ENCODE measurements at regions not wholly inside any gene's neighbourhood (a gene's known extent, or its start where the extent isn't known, plus 50 kb on each side); places are given as distances from the start of the nearest gene placed in this dataset.

GRCh38 chr21:30104241-30104640, 62.4 kb downstream of the CLDN17 start:
- TF ChIP-seq, protein P1, sequence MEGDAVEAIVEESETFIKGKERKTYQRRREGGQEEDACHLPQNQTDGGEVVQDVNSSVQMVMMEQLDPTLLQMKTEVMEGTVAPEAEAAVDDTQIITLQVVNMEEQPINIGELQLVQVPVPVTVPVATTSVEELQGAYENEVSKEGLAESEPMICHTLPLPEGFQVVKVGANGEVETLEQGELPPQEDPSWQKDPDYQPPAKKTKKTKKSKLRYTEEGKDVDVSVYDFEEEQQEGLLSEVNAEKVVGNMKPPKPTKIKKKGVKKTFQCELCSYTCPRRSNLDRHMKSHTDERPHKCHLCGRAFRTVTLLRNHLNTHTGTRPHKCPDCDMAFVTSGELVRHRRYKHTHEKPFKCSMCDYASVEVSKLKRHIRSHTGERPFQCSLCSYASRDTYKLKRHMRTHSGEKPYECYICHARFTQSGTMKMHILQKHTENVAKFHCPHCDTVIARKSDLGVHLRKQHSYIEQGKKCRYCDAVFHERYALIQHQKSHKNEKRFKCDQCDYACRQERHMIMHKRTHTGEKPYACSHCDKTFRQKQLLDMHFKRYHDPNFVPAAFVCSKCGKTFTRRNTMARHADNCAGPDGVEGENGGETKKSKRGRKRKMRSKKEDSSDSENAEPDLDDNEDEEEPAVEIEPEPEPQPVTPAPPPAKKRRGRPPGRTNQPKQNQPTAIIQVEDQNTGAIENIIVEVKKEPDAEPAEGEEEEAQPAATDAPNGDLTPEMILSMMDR (IDR thresholded peaks at IDR 0.05; ENCODE audit: insufficient read depth, low read length, missing control alignments), result no peak
- ChIA-PET CTCF (no interaction called here), POLR2A (no interaction called here)
- DNase-seq (ENCODE audit: low read depth, low spot score), result no peak
- H3K4me3 ChIP-seq (ENCODE audit: low read depth, low read length), result no peak overlapping the region

DNA sequence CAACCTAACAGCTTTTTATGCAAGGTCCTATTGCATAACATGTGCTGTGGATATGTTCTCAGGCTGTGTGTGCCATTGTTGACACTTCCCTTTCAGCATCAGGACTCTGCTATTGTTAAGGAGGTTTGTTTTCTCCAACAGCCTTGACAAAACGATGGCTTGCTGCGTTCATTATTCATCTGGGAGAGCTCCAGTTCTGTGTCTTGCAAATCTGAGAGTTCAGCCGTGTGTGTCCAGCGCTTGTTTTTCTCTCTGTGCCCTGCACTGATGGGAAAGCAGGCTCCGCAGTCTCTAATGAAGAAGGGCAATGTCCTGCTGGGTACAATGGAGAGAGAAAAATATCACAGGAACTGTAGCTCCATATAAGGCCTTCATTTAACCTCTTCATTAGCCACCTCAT, 63.7 kb downstream of the CLDN17 start:
- CTCF ChIA-PET, result no interaction called here
- TF ChIP-seq, protein P1 (IDR thresholded peaks at IDR 0.05; ENCODE audit: insufficient read depth, low read length, missing control alignments), result no peak
- no peak for DNase-seq (ENCODE audit: low read depth, low spot score)
- POLR2A ChIA-PET, result no interaction called here
- H3K4me3 ChIP-seq (ENCODE audit: low read depth, low read length), result no peak overlapping the region

GRCh38 chr21:30101967-30102366, 64.6 kb downstream of the CLDN17 start:
- no peak for DNase-seq (ENCODE audit: low read depth, low spot score)
- ChIA-PET CTCF (no interaction called here), POLR2A (no interaction called here)
- TF ChIP-seq, protein P1 (IDR thresholded peaks at IDR 0.05; ENCODE audit: insufficient read depth, low read length, missing control alignments), result no peak
- no peak overlapping the region for H3K4me3 ChIP-seq (ENCODE audit: low read depth, low read length)

DNA sequence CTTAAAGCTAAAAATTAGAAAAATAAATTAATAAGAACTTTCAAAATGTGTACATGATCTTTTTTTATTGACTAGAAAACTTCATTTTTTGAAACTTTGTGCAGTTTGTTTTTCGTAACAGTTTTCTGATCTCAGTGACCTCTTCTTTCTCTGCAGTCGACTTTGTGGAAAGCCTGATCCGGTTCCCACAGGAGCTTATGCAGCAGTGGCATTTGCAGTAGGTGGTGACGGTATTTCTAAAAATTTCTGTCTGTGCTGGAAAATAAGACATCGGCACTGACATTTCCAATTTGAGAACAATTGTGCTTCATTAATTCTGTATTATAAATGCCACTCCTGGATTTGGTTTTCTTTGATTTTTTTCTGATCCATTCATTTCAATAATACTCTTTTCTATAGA, 68.8 kb downstream of the CLDN17 start:
- no peak for DNase-seq (ENCODE audit: low read depth, low spot score)
- POLR2A ChIA-PET, result no interaction called here

DNA sequence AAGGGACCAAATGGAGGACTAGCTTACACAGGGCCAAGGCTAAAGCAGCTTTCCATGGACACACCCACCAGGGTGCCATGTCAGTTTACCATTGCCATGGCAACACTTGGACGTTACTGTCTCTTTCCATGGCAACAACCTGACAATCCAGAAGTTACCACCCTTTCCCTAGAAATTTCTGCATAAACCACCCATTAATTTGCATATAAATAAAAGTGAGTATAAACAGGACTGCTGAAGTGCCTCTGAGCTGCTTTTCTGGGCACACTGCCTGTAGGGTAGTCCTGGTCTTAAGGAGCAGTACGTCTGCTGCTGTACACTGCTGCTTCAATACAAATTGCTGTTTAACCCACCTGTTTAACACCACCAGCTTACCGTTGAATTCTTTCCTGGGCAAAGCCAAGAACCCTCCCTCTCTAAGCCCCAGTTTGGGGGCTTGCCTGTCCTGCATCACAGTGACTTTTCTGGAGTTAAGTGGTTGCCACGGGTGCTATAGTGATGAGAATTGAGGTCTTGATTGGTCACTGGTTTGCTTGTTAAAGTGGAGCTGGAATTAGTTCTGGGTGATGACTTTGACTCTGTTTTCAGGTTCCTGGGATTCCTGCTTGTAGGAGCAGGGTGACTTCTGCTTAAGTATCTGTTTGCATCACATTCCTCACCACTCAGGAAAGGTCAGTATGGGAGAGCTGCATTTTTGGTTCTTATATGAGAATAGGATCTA, 83.2 kb downstream of the CLDN17 start:
- ChIA-PET POLR2A (no interaction called here), CTCF (no interaction called here)
- DNase-seq (ENCODE audit: low read depth, low spot score), result no peak
- TF ChIP-seq, protein P1 (IDR thresholded peaks at IDR 0.05; ENCODE audit: insufficient read depth, low read length, missing control alignments), result no peak
- H3K4me3 ChIP-seq (ENCODE audit: low read depth, low read length), result no peak overlapping the region

More for the DNA sequence above, 68.8 kb downstream of the CLDN17 start:
- H3K4me3 ChIP-seq (ENCODE audit: low read depth, low read length), result no peak overlapping the region
- CTCF ChIA-PET, result no interaction called here
- TF ChIP-seq, protein P1 (IDR thresholded peaks at IDR 0.05; ENCODE audit: insufficient read depth, low read length, missing control alignments), result no peak

GRCh38 chr21:30081506-30081905, 85.1 kb downstream of the CLDN17 start:
- no peak overlapping the region for H3K4me3 ChIP-seq (ENCODE audit: low read depth, low read length)
- no peak for DNase-seq (ENCODE audit: low read depth, low spot score)
- TF ChIP-seq, protein P1 (IDR thresholded peaks at IDR 0.05; ENCODE audit: insufficient read depth, low read length, missing control alignments), result no peak
- ChIA-PET CTCF (no interaction called here), POLR2A (no interaction called here)

All from AG04449 (cell line).